HG03280 (cell line): ENCODE measurements at regions not wholly inside any gene's neighbourhood (a gene's known extent, or its start where the extent isn't known, plus 50 kb on each side); places are given as distances from the start of the nearest gene placed in this dataset.

Source experiments
- ATAC-seq: cut with Tn5 transposase; IDR thresholded peaks from one replicate; pipeline ENCODE4 v1.9.1; 2021; ENCODE audit warnings: mild to moderate bottlenecking, moderate library complexity; ENCODE audit not compliant: unreplicated experiment

DNA sequence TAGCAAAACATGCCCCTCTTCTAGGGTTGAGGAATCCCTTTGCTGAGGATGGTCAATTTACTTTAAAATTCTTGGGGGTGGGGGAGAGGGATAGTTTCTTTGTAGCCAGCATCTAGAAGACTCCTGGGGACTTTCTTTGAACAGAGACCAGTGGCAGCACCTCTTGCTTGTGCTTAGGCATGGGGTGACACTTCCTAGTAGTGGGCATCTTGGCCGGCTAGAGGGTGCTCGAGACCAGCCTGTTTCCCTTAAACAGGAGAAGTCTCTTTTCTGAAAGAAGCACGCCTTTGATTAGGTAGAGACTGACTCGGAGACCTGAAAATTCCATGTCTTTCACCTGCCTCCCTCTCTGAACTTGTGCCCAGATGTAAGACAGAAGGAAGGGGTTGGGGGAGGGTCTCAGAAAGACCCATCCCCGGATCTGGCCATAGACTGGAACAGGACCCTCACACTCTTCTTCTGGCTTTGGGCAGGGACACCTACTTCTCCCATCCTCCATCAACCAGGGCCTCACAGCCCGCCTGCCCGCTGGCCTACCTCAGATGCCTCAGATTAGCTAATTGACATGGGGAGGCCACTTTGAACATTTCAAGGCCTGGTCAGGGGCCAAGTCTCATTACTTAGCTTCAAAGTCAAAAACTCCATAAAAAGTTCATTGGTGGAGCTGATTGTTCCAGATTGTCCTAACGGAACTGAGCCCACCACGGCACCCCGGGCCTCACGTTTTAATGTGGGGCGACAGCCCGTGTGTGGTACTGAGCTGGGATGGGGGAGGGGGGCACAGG lies 172.2 kb downstream of the CDC5L start:
- no peak for ATAC-seq

DNA sequence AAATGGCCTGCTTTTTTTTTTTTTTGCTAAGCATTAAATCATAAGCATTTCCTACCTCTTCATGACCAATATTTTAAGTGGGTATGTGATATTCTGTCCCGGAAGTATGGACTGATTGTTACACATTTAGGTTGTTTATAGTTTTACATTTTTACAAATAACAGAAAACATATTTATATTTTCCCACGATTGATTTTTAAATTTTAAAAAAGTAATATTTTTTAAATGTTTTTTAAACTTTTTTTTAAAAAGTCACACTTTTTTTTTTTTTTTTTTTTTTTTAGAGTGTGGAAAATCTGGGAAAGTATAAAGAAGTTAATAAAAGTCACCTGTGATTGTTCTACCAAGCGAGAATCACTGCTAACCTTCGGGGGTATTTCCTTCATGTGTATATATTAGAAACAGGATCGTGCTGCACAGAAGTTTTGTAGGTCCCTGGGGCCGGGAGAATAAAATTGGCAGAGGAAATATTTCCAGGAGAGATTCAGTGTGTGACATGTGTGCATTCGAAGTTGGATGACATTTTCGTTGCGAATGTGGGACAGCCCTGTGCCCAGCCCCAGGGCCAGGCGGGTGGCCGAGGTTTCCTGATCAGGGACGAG lies 173.1 kb downstream of the CDC5L start:
- no peak for ATAC-seq

GRCh38 chr6:44561060-44561623 lies 173.6 kb downstream of the CDC5L start:
- no peak for ATAC-seq

GRCh38 chr6:44561832-44562665 lies 174.5 kb downstream of the CDC5L start:
- ATAC-seq = no peak

- no peak for ATAC-seq
Measured at GRCh38 chr6:44563397-44563796, 175.9 kb downstream of the CDC5L start.

DNA sequence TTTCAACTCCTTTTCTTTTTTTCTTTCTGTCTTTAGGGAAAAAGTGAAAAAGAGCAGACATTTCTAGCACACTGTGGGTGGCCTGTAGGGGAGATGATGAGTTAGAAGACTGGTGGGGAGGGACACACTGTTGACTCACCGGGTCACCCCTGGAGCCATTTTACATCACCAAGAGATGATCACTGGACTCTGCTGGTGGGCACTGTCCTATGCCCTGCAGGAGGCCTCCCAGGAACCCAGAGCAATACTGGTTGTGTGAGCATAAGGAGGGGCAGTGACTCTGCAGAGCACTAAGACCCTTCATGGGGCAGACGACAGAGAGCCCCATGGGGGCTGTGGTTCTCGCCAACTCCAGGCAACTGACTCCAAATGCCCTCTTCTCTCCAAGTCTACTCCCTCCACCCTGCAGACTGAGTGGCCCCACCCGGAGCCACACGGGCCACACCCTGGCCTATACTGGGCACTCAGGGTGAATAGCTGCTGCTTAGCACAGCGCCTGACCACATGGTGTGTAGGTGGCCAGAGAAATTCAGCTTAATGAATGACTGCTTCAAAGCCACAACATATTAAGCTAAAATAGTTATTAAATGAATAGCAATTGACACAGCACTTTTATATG lies 177.5 kb downstream of the CDC5L start:
- ATAC-seq = no peak

GRCh38 chr6:44567406-44567805 lies 179.9 kb downstream of the CDC5L start:
- ATAC-seq = no peak

DNA sequence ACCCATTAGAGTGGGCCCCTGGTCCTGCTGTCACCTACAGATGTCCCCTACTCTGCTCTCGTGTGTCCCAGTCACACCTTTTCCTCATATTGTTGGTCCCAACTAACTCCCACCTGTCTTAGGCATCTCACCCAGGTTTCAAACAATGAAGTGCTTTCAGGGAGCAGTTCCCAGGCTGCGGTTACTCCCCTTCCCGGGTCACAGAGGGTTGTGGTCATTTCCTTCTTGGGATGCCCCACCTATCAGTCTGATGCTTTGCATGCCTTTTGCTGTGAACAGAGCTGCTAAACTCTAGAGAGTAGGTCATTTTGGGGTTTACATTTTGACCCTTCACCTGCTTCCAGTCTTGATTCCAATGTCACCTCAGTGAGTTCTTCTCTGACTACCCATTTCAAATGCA lies 181.6 kb downstream of the CDC5L start:
- ATAC-seq = no peak

- ATAC-seq = no peak
Measured at GRCh38 chr6:44569931-44570385, 182.5 kb downstream of the CDC5L start.

DNA sequence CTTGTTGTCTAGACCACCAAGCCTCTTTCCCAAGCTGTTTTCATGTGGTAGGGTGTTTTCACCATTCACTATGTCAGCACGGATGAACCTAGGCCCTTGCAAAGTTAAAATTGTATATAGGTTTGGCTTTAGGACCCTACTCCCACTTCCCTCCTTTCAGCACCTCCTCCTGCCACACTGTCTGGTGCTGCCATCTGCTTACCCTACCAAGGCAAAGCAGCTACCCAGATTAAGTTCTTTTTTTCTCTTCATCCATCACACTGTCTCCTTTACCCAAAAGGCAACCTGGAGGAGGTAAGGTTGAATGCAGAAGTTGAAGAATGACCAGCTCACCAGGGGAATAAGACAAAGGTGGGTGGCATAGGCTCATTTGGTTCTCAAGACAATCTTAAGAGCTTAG lies 184.0 kb downstream of the CDC5L start:
- ATAC-seq = no peak

GRCh38 chr6:44572346-44572745 lies 184.8 kb downstream of the CDC5L start:
- no peak for ATAC-seq

GRCh38 chr6:44575644-44576043 lies 188.1 kb downstream of the CDC5L start:
- no peak for ATAC-seq

DNA sequence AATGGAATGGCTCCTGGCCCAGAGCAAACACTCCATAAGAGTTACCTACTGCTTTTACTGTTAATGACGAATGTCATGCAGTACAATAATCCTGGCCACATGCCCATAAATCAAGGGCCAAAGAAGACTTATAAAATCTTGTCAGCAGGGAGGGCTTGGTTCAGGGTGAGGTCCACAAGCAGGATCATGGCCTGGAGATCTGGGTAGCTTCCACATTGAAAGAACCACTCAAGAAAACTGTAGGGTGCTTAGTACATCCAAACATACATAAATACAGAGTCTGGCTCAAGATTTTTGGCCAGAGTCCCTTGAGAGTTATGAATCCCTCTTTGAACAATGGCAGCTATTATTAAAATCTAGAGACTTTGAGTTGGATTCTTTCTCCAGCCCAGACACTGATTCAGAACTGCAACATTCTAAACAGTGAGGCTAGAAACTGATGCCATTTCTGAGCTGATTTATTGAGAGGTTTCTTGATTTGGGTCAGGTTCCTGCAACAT lies 188.7 kb downstream of the CDC5L start:
- ATAC-seq = no peak

DNA sequence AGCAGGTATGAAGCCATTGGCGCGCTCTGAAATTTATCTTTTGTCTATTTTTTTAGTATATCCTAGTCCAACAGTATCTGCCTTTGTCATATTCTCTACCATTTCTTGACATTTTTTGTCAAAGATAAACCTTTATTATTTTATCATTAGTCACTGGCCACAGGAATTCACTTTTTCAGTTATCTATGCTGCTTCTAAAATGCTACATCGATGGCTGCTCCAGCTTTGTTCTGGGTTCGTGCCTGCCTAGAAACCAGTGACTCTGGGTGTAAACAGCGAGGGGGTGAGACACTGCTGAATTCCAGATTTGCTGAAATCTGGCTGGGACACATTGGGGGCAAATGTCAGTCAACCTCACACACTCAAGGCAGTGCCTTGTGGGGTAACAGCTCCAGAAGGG lies 193.4 kb downstream of the CDC5L start:
- ATAC-seq = no peak

- no peak for ATAC-seq
Measured at GRCh38 chr6:44582930-44583329, 195.4 kb downstream of the CDC5L start.

DNA sequence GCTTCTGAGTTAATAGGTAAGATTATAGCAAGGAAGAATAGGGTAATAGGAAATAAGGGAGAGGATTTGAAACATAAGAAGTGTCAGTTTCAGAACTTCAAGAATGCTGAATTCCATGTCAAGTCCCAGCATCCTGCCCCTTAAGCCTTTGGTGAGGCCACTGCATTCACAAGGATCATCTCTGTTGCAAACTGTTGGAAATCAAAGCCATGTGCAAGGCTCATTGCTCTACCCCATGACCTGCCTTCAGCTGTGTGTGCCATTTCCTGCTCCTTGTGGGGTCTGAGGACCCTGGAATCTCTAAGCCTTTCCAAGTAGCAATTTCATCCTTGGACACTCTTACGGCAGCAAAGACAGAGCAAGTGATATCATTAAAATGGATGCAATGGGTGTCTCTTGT lies 203.0 kb downstream of the CDC5L start:
- no peak for ATAC-seq

DNA sequence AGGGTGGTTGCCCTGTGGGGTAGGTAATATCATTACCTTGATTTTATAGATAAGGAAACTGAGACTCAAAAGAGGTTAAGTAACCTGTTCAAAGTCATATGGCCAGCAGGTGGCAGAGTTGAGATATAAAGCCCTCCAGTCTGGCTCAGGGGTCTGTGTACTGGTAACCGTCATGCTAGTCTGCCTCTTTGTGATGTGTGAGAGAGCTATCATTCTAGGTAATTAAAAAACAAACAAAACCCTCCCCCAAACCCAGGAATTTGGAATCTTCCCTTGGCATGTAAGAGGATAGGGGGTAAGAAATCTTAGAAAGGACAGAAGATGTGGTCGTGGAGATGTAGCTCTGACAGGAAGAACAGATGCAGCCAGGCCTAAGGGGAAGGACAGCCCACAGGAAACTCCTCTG lies 206.0 kb downstream of the CDC5L start:
- ATAC-seq = no peak

DNA sequence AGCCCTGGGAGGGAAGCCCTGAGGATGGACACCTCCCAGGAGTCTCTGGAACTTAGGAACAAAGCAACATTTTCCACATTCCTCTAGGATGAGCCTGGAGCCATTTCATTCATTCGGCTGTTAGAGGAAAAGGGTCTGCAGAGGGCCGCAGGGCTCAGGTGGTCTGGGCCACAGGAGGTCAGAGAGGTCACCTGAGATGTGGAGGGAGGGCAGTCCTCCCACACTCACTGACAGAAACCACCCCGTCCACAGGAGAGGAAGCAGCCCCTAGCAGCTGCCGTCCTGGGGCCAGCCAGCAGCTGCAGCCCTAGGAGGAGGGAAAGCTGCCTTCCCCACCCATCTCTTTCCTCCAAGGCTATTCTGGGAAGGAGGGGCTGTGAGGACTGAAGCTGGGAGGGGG lies 207.0 kb downstream of the CDC5L start:
- ATAC-seq = no peak

DNA sequence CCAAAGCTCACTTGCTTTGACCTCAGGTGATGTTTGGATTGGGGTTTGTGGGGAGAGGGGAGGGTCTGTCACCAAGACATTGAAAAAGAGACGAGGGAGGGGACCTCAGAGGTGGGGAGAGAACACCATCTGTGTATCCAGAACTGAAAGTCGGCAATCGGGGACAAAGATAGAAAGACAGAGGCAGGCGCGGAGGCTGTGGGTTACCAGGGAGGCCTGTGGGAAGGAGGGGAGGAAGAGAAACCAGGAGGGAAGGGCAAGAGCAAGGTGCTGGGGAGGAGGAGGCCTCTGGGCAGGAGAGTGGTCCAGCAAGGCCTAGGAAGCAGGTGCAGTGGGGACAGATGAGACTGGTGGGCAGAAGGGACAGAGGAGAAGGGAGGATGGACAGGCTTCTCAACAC lies 211.2 kb downstream of the CDC5L start:
- no peak for ATAC-seq

DNA sequence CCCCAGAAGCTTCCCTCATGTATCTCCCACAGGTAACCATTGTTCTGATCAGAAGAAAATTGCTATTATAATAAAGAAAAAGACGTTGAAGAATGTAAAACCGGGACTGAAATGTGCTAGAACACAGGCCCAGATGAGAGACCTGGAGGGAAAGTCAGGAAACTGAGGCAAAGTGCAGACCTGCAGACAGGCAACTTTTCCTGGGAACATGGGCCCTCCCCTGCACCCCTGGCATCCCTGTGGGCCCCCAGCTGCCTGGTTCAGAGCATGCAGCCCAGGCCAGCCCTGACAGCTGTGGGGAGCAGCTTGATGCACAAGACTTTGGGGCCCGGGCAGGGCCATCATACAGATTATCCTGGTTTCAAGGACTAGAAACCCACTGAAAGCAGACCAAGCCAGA lies 212.2 kb downstream of the CDC5L start:
- no peak for ATAC-seq
